OCI-LY1 (cell line): ENCODE measurements at regions not wholly inside any gene's neighbourhood (a gene's known extent, or its start where the extent isn't known, plus 50 kb on each side); places are given as distances from the start of the nearest gene placed in this dataset.

ENCODE experiments used
- H2AFZ ChIP-seq: fragments of 200-600 bp; sonication (generic), shearing (Covaris generic); 2 replicates; pipeline ENCODE4 v1.6.0; 2014; ENCODE audit warnings: antibody characterized with exemption, mild to moderate bottlenecking, low read length
- H3F3A ChIP-seq: fragments of 200-600 bp; sonication (generic), shearing (Covaris generic); 2 replicates; pipeline ENCODE4 v1.6.0; 2014; ENCODE audit warnings: mild to moderate bottlenecking, antibody characterized with exemption, low read length, moderate library complexity; ENCODE audit not compliant: insufficient read depth
- H3K27ac ChIP-seq: fragments of 200-600 bp; sonication (generic); 2 replicates; pipeline ENCODE4 v1.5.1; 2014; ENCODE audit warnings: low read length, mixed run types, mild to moderate bottlenecking, low read depth; ENCODE audit not compliant: poor library complexity, severe bottlenecking
- H3K27me3 ChIP-seq: fragments of 200-600 bp; sonication (generic); 2 replicates; pipeline ENCODE4 v1.6.0; 2014; ENCODE audit warnings: antibody characterized with exemption, mild to moderate bottlenecking, low read length, moderate library complexity; ENCODE audit not compliant: insufficient read depth
- H3K36me3 ChIP-seq: fragments of 200-600 bp; sonication (generic); 2 replicates; pipeline ENCODE4 v1.6.1; 2014; ENCODE audit warnings: mild to moderate bottlenecking, antibody characterized with exemption, low read length, moderate library complexity, mixed read lengths; ENCODE audit not compliant: insufficient read depth
- H3K4me1 ChIP-seq: fragments of 200-600 bp; sonication (generic); 2 replicates; pipeline ENCODE4 v1.5.1; 2014; ENCODE audit warnings: mild to moderate bottlenecking, low read length, moderate library complexity; ENCODE audit not compliant: insufficient read depth, severe bottlenecking
- H3K4me2 ChIP-seq: fragments of 200-600 bp; sonication (generic), shearing (Covaris generic); 2 replicates; pipeline ENCODE4 v1.6.1; 2014; ENCODE audit warnings: low read length
- H3K4me3 ChIP-seq: fragments of 200-600 bp; sonication (generic); 2 replicates; pipeline ENCODE4 v1.5.1; 2014; ENCODE audit warnings: low read length, low read depth, mild to moderate bottlenecking, mixed read lengths; ENCODE audit not compliant: poor library complexity, severe bottlenecking
- H3K79me2 ChIP-seq: fragments of 200-600 bp; shearing (Covaris generic); 2 replicates; pipeline ENCODE4 v1.6.1; 2016; ENCODE audit warnings: mixed run types, low read length, mixed read lengths; ENCODE audit not compliant: insufficient read depth
- H3K9ac ChIP-seq: fragments of 200-600 bp; sonication (generic), shearing (Covaris generic); 2 replicates; pipeline ENCODE4 v1.6.1; 2014; ENCODE audit warnings: mild to moderate bottlenecking, low read length, mixed read lengths
- H3K9me2 ChIP-seq: fragments of 200-600 bp; sonication (generic), shearing (Covaris generic); 2 replicates; pipeline ENCODE4 v1.6.1; 2014; ENCODE audit warnings: low read depth, mild to moderate bottlenecking, low read length, mixed read lengths
- H3K9me3 ChIP-seq: fragments of 200-600 bp; shearing (Covaris generic); 2 replicates; pipeline ENCODE4 v1.6.1; 2014; ENCODE audit warnings: low read length, mixed read lengths
- H4K20me1 ChIP-seq: fragments of 200-600 bp; sonication (generic), shearing (Covaris generic); 2 replicates; pipeline ENCODE4 v1.6.0; 2016; ENCODE audit warnings: mild to moderate bottlenecking, low read length; ENCODE audit not compliant: insufficient read depth
- CTCF ChIP-seq: fragments of 200-600 bp; sonication (generic), shearing (Covaris generic); IDR thresholded peaks from 2 replicates; pipeline ENCODE4 v1.5.1; 2017; ENCODE audit warnings: mild to moderate bottlenecking, antibody characterized with exemption, low read length, moderate library complexity, mixed read lengths
- EZH2 ChIP-seq: fragments of 200-600 bp; sonication (generic), shearing (Covaris generic); IDR thresholded peaks from 2 replicates; pipeline ENCODE4 v1.8.0; 2017; ENCODE audit warnings: borderline replicate concordance, mixed run types, mild to moderate bottlenecking, antibody characterized with exemption, low read length, moderate library complexity, mixed read lengths

GRCh38 chr12:89946518-89947135, 238.0 kb upstream of the ATP2B1 start:
- Histone ChIP-seq H3K4me2 (no peak overlapping the region), H3K27ac (peak overlapping the region; percentile 79), H3F3A (no peaks in the 10 kb centered on the region), H3K9me2 (no peaks in the 10 kb centered on the region), H3K27me3 (no peaks in the 10 kb centered on the region), H3K9me3 (no peaks in the 10 kb centered on the region), H3K36me3 (no peaks in the 10 kb centered on the region), H3K79me2 (no peaks in the 10 kb centered on the region), H3K4me1 (peaks cover 59% of the 10 kb centered on the region), H3K9ac (no peak overlapping the region), H4K20me1 (no peaks in the 10 kb centered on the region), H3K4me3 (no peak overlapping the region), H2AFZ (0 out of 2 replicates have a peak overlapping the region, but pooled peaks have one; percentile 21)
- TF ChIP-seq EZH2 (no peak), CTCF (no peak)

GRCh38 chr12:89945123-89945522, 236.5 kb upstream of the ATP2B1 start:
- H4K20me1 ChIP-seq = no peaks in the 10 kb centered on the region
- peaks cover 49% of the 10 kb centered on the region for H3K4me1 ChIP-seq
- no peaks in the 10 kb centered on the region for H3K79me2 ChIP-seq
- H3K9me2 ChIP-seq = no peaks in the 10 kb centered on the region
- TF ChIP-seq EZH2 (no peak), CTCF (no peak)
- no peak overlapping the region for H3K27ac ChIP-seq
- H3K9me3 ChIP-seq = no peaks in the 10 kb centered on the region
- H3K27me3 ChIP-seq = no peaks in the 10 kb centered on the region
- H3K9ac ChIP-seq = no peak overlapping the region
- H3K4me3 ChIP-seq = no peak overlapping the region
- no peak overlapping the region for H2AFZ ChIP-seq
- no peaks in the 10 kb centered on the region for H3F3A ChIP-seq
- no peaks in the 10 kb centered on the region for H3K36me3 ChIP-seq
- no peak overlapping the region for H3K4me2 ChIP-seq

- Histone ChIP-seq H3K9me2 (no peaks in the 10 kb centered on the region), H3K9me3 (no peaks in the 10 kb centered on the region), H3K27ac (no peak overlapping the region), H3K36me3 (no peaks in the 10 kb centered on the region), H3F3A (no peaks in the 10 kb centered on the region), H3K4me3 (no peak overlapping the region), H3K79me2 (no peaks in the 10 kb centered on the region), H3K9ac (no peak overlapping the region), H3K27me3 (no peaks in the 10 kb centered on the region), H2AFZ (no peak overlapping the region), H3K4me1 (peaks cover 33% of the 10 kb centered on the region), H4K20me1 (no peaks in the 10 kb centered on the region), H3K4me2 (no peak overlapping the region)
- TF ChIP-seq CTCF (no peak), EZH2 (no peak)
These were observed 234.8 kb upstream of the ATP2B1 start for GRCh38 chr12:89943463-89943862.
